Peyer's patch (tissue), 2 donors: ENCODE measurements at regions not wholly inside any gene's neighbourhood (a gene's known extent, or its start where the extent isn't known, plus 50 kb on each side); places are given as distances from the start of the nearest gene placed in this dataset.

Experiments
- small RNA-seq, 2 donors: library from RNA; depleted of rRNA; stranded (forward); fragments of <200 nt; gene quantifications; one replicate each; pipeline ENCODE3, GENCODE V24; 2016

Small RNA genes in the stretch of these regions (small RNA-seq; reads per million reads assigned to genes)
- gene AL353626.2 (0 reads per million in 2 donors), gene MIR1299 (0 reads per million in 2 donors)
